Ammon's horn (tissue), 1 donor: ENCODE measurements at regions not wholly inside any gene's neighbourhood (a gene's known extent, or its start where the extent isn't known, plus 50 kb on each side); places are given as distances from the start of the nearest gene placed in this dataset.
"Not testable (repeated sequence)": the region's sequence is repeated elsewhere in the genome, so short reads cannot be mapped to it uniquely, and the experiment has no call there.

Experiments used
- DNase-seq: peaks from one replicate; pipeline ENCODE4 v3.0.0-alpha.2; 2016; ENCODE audit warnings: low spot score

GRCh38 chr10:53177468-53177867, 404.9 kb upstream of the MBL2 start:
- DNase-seq: no peak

GRCh38 chr10:53166325-53166724, 393.7 kb upstream of the MBL2 start:
- DNase-seq: no peak

DNA sequence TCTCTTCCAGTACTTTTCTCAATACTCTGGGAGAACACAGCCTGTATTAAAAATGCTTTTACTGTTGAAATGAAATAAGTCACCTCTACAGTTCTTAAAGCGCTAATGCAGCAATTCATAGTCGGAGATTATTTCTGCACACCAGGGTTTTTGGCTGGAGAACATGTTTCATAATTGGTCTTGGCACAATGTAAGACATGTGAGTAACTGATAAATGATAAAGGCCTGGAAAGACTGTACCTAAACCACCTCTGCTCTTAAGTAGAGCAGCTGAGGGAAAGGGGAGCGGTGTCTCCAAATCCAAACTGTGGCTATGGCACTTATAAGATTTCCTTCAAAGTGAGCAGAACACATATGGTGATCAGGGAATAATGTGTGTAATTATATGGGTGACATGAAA, 390.3 kb upstream of the MBL2 start:
- peak; percentile 5 for DNase-seq

- no peak for DNase-seq
These were observed 388.6 kb upstream of the MBL2 start for GRCh38 chr10:53161231-53161630.

DNA sequence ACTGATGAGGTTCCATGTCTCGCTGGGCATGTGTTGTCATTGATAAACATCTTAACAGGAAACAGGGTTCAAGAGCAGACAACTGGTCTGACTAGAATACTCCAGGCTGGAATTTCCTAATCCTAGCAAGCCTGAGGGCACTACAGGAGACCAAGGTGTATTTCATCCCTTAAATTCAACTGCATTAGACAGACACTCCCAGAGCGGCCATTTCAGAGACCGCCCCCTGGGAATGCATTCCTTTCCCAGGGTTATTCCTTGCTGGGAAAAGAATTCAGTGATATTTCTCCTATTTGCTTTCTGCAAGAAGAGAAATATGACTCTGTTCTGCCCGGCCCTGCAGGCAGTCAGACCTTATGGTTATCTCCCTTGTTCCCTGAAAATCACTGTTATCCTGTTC, 383.1 kb upstream of the MBL2 start:
- DNase-seq: not testable (repeated sequence)

DNA sequence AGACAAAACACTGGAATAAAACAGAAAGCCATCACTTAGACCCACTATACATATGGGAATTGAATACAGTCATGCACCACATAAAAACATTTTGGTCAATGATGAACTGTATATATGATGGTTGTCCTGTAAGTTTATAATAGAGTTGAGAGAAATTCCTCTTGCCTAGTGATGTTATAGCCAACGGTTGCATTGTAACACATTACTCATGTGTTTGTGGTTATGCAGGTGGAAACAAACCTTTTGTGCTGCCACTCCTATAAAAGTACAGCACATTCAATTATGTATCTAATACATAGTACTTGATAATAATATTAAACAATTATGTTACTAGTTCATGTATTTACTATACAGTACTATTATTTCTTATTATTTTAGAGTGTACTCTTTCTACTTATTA, 381.2 kb upstream of the MBL2 start:
- DNase-seq: no peak

DNA sequence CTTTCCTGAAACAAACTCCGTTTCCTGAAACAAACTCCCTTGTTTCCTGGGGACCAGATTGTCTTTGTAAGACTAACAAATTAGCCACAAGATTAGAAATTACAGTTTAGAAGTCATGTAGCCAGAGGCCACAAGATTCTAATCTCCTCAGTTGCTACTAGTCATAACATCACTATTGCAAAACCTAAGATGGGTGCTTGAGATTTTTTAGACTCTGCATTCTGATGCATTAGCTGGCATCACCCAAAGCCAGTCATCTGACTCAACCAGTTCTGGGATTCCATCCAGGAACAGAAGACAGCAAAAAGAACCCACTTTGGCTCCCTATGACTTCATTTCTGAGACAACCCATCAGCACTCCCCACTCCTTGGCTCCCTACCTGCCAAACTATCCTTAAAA, 367.9 kb upstream of the MBL2 start:
- no peak for DNase-seq

GRCh38 chr10:53135897-53136253, 363.3 kb upstream of the MBL2 start:
- DNase-seq: no peak

- DNase-seq: no peak
These were observed 362.8 kb upstream of the MBL2 start for GRCh38 chr10:53135213-53135896.

DNA sequence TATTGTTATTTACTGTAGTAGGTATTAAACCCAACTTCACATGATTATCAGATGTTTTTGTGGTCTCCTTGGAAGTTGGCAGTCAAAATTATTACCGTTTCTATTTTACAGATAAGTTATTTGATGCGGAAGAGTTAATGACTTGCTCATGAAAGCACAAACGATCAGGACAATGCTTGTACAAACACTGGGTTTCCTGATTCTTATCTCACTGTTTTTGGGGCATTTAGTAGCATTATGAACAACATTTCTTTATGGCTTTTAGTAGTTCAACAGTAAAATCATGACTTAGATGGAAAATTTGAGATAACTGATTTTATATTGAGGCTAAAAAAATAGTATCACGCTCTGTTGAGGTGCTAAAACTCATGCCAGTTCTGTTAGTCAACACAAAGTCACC, 361.5 kb upstream of the MBL2 start:
- no peak for DNase-seq

- no peak for DNase-seq
These were observed 357.8 kb upstream of the MBL2 start for GRCh38 chr10:53130337-53130736.

DNA sequence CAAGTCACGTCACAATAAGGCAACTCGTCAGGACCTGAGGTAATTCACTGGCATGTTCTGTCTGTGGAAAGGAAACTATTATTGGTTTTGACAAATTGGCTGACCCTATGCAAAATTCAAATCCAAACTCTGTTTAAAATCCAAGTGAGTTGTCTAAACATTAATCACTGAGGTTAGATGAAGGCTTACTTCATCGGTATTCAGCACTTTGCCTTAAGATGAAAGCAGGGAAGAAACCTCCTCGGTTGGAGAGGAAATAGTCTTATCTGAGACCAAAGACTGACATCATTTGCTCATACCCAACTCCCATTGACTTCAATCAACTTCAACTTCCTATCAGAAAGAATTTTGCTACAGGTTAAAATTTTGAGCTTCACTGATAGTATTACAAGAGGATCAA, 355.1 kb upstream of the MBL2 start:
- DNase-seq: no peak

DNA sequence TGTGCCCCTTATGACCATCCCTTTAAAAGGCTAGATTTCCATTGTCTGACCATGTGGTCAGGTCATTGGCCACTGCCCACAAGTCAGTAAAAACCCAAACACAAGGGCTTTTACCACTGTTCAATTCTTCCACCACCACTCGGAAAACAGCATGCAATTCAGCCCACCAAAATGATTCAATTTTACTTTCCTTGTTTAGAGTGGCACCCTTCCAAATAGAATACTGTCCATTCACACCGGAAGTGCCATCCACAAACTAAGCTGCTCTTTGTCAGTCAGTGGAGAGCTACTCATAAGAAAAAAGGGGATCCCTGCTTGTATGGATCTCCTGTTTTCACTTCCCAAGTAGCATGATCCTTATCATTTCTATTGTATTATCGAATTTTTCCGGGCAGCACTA, 350.7 kb upstream of the MBL2 start:
- DNase-seq: no peak

DNA sequence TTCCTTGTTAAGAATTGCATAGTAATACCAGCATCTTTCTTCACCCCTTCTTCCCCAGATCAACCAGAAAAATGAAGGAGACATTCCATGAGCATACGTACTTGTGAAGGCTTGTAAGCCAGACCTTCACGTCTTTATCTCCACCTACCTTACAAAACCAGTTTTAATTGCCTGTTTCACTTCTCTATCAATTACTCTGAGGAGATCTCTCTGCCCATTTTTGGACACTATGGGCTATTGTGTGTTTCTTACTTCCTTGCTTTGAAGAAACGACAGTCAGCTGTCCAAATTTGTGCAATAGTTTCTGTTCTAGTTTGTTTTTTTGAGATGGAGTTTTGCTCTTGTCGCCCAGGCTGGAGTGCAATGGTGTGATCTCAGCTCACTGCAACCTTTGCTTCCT, 349.7 kb upstream of the MBL2 start:
- DNase-seq: no peak

DNA sequence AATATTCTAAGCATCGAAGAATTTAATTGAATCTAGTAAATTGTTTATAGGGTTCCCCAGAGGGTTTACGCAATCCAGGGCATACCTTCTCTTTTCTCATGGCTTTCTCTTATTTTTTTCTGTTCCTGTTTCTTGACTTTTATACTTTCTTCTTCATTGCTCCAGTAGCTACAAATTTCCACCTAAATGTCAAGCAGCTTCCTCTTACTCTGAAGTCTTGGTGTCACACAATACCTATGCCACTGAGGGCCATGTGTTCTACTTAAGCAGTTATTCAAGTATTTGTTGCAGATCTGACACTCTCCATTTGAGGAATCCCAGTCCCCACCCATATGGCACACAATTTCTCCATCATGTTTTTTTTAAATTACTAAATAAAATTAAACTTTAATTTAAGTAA, 343.1 kb upstream of the MBL2 start:
- no peak for DNase-seq

DNA sequence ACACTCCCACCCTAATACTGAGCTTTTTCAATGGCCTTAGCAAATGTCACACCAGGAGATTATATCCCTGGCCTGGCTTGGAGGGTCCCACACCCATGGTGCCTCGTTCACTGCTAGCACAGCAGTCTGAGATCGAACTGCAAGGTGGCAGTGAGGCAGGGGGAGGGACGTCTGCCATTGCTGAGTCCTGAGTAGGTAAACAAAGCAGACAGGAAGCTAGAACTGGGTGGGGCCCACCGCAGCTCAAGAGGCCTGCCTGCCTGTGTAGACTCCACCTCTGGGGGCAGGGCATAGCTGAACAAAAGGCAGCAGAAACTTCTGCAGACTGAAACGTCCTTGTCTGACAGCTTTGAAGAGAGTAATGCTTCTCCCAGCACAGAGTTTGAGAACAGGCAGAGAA, 338.9 kb upstream of the MBL2 start:
- no peak for DNase-seq

GRCh38 chr10:53109320-53109719, 336.7 kb upstream of the MBL2 start:
- no peak for DNase-seq

DNA sequence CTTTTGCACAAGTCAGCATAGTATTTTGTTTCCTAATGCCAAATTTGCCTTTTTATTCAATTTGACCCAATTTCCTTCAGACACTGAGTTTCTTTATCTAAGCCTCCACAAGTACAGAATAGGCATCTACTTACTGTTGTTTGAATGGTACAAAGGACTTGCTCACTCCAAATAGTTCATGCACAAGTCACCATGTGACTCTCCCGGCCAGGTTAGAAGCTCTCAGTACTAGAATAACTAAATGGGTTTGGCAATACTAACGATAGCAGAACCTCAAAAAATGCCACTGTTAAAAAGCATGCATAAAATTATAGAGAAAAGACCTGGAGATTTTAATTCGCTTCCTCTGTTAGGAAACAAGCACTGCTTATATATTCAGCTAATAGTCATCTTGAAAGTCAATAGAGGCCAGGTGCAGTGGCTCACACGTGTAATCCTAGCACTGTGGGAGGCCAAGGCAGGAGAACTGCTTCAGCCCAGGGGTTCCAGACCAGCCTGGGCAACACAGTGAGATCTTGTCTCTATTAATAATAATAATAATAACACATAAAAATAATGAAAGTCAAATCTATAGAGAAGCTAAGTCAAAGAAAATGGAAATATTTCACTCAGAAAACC, 335.8 kb upstream of the MBL2 start:
- DNase-seq: no peak

GRCh38 chr10:53107711-53108110, 335.1 kb upstream of the MBL2 start:
- DNase-seq: no peak

GRCh38 chr10:53102424-53102823, 329.8 kb upstream of the MBL2 start:
- DNase-seq: no peak

GRCh38 chr10:53093878-53094277, 321.3 kb upstream of the MBL2 start:
- no peak for DNase-seq

DNA sequence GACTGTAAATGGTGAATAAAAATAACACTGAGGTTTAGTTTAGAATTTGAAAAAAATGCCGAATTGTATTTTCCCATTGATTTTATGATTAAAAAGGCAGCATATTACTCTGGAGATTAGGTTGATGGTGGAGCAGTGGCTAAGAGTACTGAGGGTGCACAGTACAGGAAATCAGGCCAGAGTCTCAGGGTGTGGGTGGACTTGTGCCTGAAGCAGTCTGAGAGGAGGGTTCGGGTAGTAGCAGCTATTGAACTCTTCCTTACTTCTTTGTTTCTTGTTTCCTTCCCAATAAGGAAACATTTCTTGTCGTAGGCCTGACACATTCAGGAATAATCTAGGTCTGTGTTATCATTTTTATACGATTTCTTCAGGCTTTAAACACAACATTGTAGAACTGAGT, 319.0 kb upstream of the MBL2 start:
- no peak for DNase-seq

- no peak for DNase-seq
These were observed 316.4 kb upstream of the MBL2 start for GRCh38 chr10:53088961-53089360.

GRCh38 chr10:53079283-53079682, 306.7 kb upstream of the MBL2 start:
- no peak for DNase-seq
